ENCODE measurements at regions not wholly inside any gene's neighbourhood (a gene's known extent, or its start where the extent isn't known, plus 50 kb on each side); places are given as distances from the start of the nearest gene placed in this dataset.

- no peak for TF ChIP-seq CTCF (IDR thresholded peaks at IDR 0.05)
- no peak for TF ChIP-seq POLR2AphosphoS5 (IDR thresholded peaks at IDR 0.05; ENCODE audit: low read depth, low read length)
- no peak for TF ChIP-seq REST (IDR thresholded peaks at IDR 0.05; ENCODE audit: insufficient read depth in 1 of 2, low read depth in 2 of 2, low read length in 1 of 2)
- no peak for TF ChIP-seq SIN3A (IDR thresholded peaks at IDR 0.05; ENCODE audit: borderline replicate concordance, insufficient read depth, low read depth, low read length)
These were observed 405.2 kb upstream of the IRX1 start for GRCh38 chr5:3190433-3190832.

All from Panc1 (cell line).